K562 (cell line): ENCODE measurements at regions not wholly inside any gene's neighbourhood (a gene's known extent, or its start where the extent isn't known, plus 50 kb on each side); places are given as distances from the start of the nearest gene placed in this dataset.

Source experiments
- ATAC-seq: fragments of 200-7000 bp; cut with Tn5 transposase; 3 replicates; pipeline ENCODE4 v1.9.1; 2020; ENCODE audit warnings: moderate library complexity
- BruUV-seq: library from RNA; stranded (reverse); fragments of 400-500 nt; replicated peaks from 2 replicates; lab custom pipeline; 2021; lab: Mats Ljungman, UMichigan
- CTCF ChIA-PET: fragments of 300-600 bp; formaldehyde crosslinking; extraction: SDS; loops from one replicate; lab custom pipeline; 2021; ENCODE audit warnings: low intra/inter-chr PET ratio; lab: Yijun Ruan, JAX
- POLR2A ChIA-PET: fragments of 300-600, 350-650 bp; sonication (Branson Sonifier 250); formaldehyde crosslinking; extraction: SDS; loops from one replicate; lab custom pipeline; 2021; ENCODE audit warnings: antibody characterized with exemption, inconsistent platforms; lab: Yijun Ruan, JAX
- DNase-seq, 4 experiments: peaks; one replicate each; pipeline versions ENCODE4 v3.0.0 to v3.0.0-alpha.2; 2011 to 2018; ENCODE audit warnings: low spot score in 3 of 4, mixed read lengths in 3 of 4; ENCODE audit errors: extremely low read depth in 1 of 4
- FAIRE-seq: peaks from 2 replicates; lab custom pipeline; 2011; peaks lifted over from hg19 to GRCh38; lab: Jason Lieb, UNC
- H2AFZ ChIP-seq: 2 replicates; pipeline ENCODE4 v1.6.0; 2011; ENCODE audit warnings: low read depth, low read length, control low read depth, inconsistent platforms
- H3K27ac ChIP-seq: fragments of 200-600 bp; 3 replicates; pipeline ENCODE4 v1.8.0; 2011; ENCODE audit warnings: low read depth, mild to moderate bottlenecking, control low read depth, inconsistent platforms, low read length, moderate library complexity, mixed read lengths; ENCODE audit errors: extremely low read depth
- H3K27me3 ChIP-seq, 2 experiments: fragments of 300-600 bp in 1 of 2; 2 replicates in 1 of 2; 3 replicates in 1 of 2; pipeline versions ENCODE4 v1.6.0 to v1.8.0; 2011; ENCODE audit warnings: inconsistent platforms in 2 of 2, low read length in 2 of 2, mild to moderate bottlenecking in 1 of 2, mixed read lengths in 1 of 2, moderate library complexity in 1 of 2; ENCODE audit not compliant: control insufficient read depth in 2 of 2, insufficient read depth in 2 of 2
- H3K36me3 ChIP-seq: fragments of 300-600 bp; 3 replicates; pipeline ENCODE4 v1.8.0; 2011; ENCODE audit warnings: mild to moderate bottlenecking, low read length, inconsistent platforms; ENCODE audit not compliant: control insufficient read depth, insufficient read depth
- H3K4me1 ChIP-seq, 2 experiments: fragments of 200-600 bp in 1 of 2; replicated peaks in 1 of 2; 2 replicates in 1 of 2; 3 replicates in 1 of 2; pipeline versions ENCODE4 v1.5.1 to v1.8.0; 2011; ENCODE audit warnings: inconsistent platforms in 2 of 2, low read length in 2 of 2, mild to moderate bottlenecking in 1 of 2, mixed read lengths in 1 of 2, moderate library complexity in 1 of 2; ENCODE audit not compliant: control insufficient read depth in 2 of 2, insufficient read depth in 2 of 2
- H3K4me2 ChIP-seq: 2 replicates; pipeline ENCODE4 v1.6.1; 2011; ENCODE audit warnings: low read length, control low read depth, inconsistent platforms, mixed read lengths; ENCODE audit not compliant: insufficient read depth
- H3K4me3 ChIP-seq: fragments of 200-600 bp; sonication (generic), shearing (Covaris generic); 2 replicates; pipeline ENCODE4 v1.5.1; 2016; ENCODE audit warnings: control low read depth, inconsistent platforms
- H3K79me2 ChIP-seq: fragments of 200-600 bp; 3 replicates; pipeline ENCODE4 v1.8.0; 2011; ENCODE audit warnings: low read length, inconsistent platforms; ENCODE audit not compliant: control insufficient read depth, insufficient read depth
- H3K9ac ChIP-seq, 2 experiments: 2 replicates each; pipeline versions ENCODE4 v1.6.0 to v1.6.1; 2011; ENCODE audit warnings: low read depth in 2 of 2, low read length in 2 of 2, control low read depth in 1 of 2, inconsistent platforms in 1 of 2, mild to moderate bottlenecking in 1 of 2, mixed read lengths in 1 of 2; ENCODE audit not compliant: insufficient read depth in 1 of 2
- H3K9me1 ChIP-seq: one replicate; pipeline ENCODE4 v1.6.0; 2011; ENCODE audit warnings: inconsistent platforms, mild to moderate bottlenecking, low read length, moderate library complexity; ENCODE audit not compliant: control insufficient read depth, insufficient read depth
- H3K9me3 ChIP-seq: replicated peaks from 2 replicates; pipeline ENCODE4 v1.5.1; 2011; ENCODE audit warnings: low read depth, low read length, inconsistent platforms; ENCODE audit not compliant: control insufficient read depth, insufficient read depth
- H4K20me1 ChIP-seq: replicated peaks from 2 replicates; pipeline ENCODE4 v1.6.1; 2011; ENCODE audit warnings: low read length, inconsistent platforms, mixed read lengths; ENCODE audit not compliant: control insufficient read depth, insufficient read depth
- CHD7 ChIP-seq: fragments of 200-600 bp; sonication (generic); IDR thresholded peaks from one replicate; pipeline ENCODE4 v1.6.1; 2012; ENCODE audit warnings: mild to moderate bottlenecking, low read depth, low read length, inconsistent platforms
- CTBP1 ChIP-seq: fragments of 450-650 bp; IDR thresholded peaks from 2 replicates; pipeline ENCODE4 v1.6.1; 2016; ENCODE audit warnings: borderline replicate concordance
- NONO ChIP-seq, 2 experiments: fragments of 200-400 bp in 1 of 2; fragments of 450-650 bp in 1 of 2; formaldehyde crosslinking in 1 of 2; IDR thresholded peaks; 2 replicates each; pipeline ENCODE4 v1.6.1; 2017; ENCODE audit warnings: low read depth in 2 of 2, mild to moderate bottlenecking in 2 of 2, moderate library complexity in 2 of 2, low read length in 1 of 2
- WGBS: fragments of 100-300 bp; shearing (Covaris generic); methylation state at CpG from one replicate; pipeline ENCODE4 v1.1.6; 2016; ENCODE audit warnings: low coverage, mixed read lengths; ENCODE audit not compliant: insufficient coverage; ENCODE audit errors: missing lambda C conversion rate; 5-methylcytosine and 5-hydroxymethylcytosine counted together
- in situ Hi-C: fragments of 300-500 bp; cut with MboI; formaldehyde crosslinking; loops from 4 replicates; pipeline ENCODE4 v1.15.0; 2018; ENCODE audit warnings: inconsistent platforms, mixed read lengths
- intact Hi-C: fragments of 100-400 bp; cut with micrococcal nuclease; formaldehyde crosslinking; loops from 2 replicates; pipeline ENCODE4 v1.14.2; 2022

DNA sequence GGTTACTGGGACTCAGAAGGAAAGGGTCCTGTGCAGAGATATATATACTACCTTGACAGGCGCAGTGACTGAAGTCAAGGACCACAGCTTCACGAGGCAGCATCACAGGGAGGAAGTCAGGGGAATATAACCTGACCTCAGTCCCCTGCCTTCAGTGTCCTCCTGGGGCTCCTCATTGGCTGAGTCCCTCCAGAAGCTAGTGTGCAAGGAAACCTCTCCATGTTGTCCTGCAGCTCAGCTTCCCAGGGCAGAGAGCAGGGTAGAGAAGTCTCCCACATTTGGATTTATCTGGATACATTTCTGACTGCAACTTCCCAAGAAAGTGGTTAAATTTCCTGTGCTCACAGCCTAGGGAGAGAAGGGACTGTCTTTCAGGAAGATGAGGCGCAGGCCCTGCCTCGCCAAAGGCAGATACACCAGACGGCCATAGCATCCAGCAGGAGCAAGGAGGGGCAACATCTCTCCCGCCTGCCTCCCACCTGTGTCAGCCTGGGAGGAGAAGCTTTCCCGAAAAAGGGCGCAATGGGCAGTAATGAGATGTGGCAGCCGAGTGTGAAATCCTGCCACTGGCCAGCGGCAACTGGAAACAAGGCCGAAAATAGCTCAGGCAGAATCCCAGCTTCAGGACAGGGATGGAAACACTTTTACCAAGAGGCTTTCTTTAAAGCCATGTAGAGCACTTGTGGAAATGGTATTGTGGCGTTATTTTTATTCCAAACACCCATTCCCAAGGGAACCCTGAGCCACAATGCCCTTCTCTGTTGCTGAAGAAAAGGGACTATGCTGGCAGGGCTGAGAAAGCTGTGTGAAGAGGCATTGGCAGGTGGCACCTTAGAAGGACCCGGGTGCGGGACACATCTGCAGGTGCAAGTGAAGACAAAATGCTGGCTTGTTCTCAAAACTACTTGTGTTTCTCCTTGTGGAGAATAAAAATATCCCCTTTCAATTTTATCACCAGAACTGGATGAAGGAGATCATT, 54.9 kb upstream of the HIF1A start:
- POLR2A ChIA-PET: no interaction called here
- Histone ChIP-seq H2AFZ (no peak overlapping the region), H3K27ac (no peak overlapping the region), H3K9ac (no peak overlapping the region), H3K9me1 (no peaks in the 10 kb centered on the region), H3K27me3 (peaks cover 4 to 11% of the 10 kb centered on the region in 2 experiments; a peak in 4 of 5 replicates), H3K4me3 (no peak overlapping the region), H3K36me3 (no peaks in the 10 kb centered on the region), H3K4me2 (no peak overlapping the region), H3K79me2 (no peaks in the 10 kb centered on the region), H4K20me1 (no peaks in the 10 kb centered on the region), H3K4me1 (no peaks in the 10 kb centered on the region), H3K9me3 (no peaks in the 10 kb centered on the region)
- TF ChIP-seq CTBP1: no peak
- TF ChIP-seq CHD7: no peak
- TF ChIP-seq NONO (IDR thresholded peaks at IDR 0.05; ENCODE audit: low read depth in 2 of 2, low read length in 1 of 2): no peak
- in situ Hi-C loops: no loop called here
- intact Hi-C loops: no loop called here
- DNase-seq: no peak
- whole genome bisulfite sequencing: 3% methylated on average over 13 of the region's 14 CpGs
- FAIRE-seq: no peak
- no TSS peak for BruUV-seq
- ATAC-seq: no peak
- CTCF ChIA-PET: no interaction called here
